OCI-LY1 (cell line): ENCODE measurements at regions not wholly inside any gene's neighbourhood (a gene's known extent, or its start where the extent isn't known, plus 50 kb on each side); places are given as distances from the start of the nearest gene placed in this dataset.

Experiments
- EZH2 ChIP-seq: fragments of 200-600 bp; sonication (generic), shearing (Covaris generic); IDR thresholded peaks from 2 replicates; pipeline ENCODE4 v1.8.0; 2017; ENCODE audit warnings: borderline replicate concordance, mixed run types, mild to moderate bottlenecking, antibody characterized with exemption, low read length, moderate library complexity, mixed read lengths
- TF ChIP-seq, protein P1 (sequence below): fragments of 200-600 bp; sonication (generic), shearing (Covaris generic); IDR thresholded peaks from 2 replicates; pipeline ENCODE4 v1.5.1; 2017; ENCODE audit warnings: mild to moderate bottlenecking, antibody characterized with exemption, low read length, moderate library complexity, mixed read lengths

DNA sequence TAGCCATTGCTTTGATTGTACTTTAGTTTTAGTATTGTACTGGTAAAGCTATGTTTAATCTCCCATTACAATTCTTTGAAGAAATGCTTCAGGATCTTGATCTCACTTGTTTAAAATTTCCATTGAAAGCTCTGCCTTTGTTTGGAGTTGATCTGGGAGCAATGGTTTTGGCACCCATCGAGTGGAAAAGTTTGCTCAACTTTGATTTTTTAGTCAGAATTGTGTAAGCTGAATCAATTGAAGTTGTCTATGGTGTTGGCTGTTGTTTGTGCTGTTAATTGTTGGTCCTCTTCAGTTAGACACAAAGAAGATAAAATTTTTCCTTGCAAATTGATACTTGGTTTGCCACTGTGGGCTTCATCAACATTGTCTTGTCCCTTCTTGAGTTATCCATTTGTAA is 99.8 kb upstream of the ADAD1 start:
- TF ChIP-seq, protein P1, sequence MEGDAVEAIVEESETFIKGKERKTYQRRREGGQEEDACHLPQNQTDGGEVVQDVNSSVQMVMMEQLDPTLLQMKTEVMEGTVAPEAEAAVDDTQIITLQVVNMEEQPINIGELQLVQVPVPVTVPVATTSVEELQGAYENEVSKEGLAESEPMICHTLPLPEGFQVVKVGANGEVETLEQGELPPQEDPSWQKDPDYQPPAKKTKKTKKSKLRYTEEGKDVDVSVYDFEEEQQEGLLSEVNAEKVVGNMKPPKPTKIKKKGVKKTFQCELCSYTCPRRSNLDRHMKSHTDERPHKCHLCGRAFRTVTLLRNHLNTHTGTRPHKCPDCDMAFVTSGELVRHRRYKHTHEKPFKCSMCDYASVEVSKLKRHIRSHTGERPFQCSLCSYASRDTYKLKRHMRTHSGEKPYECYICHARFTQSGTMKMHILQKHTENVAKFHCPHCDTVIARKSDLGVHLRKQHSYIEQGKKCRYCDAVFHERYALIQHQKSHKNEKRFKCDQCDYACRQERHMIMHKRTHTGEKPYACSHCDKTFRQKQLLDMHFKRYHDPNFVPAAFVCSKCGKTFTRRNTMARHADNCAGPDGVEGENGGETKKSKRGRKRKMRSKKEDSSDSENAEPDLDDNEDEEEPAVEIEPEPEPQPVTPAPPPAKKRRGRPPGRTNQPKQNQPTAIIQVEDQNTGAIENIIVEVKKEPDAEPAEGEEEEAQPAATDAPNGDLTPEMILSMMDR: no peak
- no peak for TF ChIP-seq EZH2
